IPS DF 4.7 (cell line): ENCODE measurements at regions not wholly inside any gene's neighbourhood (a gene's known extent, or its start where the extent isn't known, plus 50 kb on each side); places are given as distances from the start of the nearest gene placed in this dataset.

Experiments
- DNase-seq: peaks from one replicate; pipeline ENCODE4 v3.0.0-alpha.2; 2013; ENCODE audit warnings: low spot score; ENCODE audit errors: extremely low read depth

- DNase-seq, result no peak
Measured at GRCh38 chr3:84439476-84439875, 519.3 kb upstream of the CADM2 start.

GRCh38 chr3:84440291-84440690 lies 518.5 kb upstream of the CADM2 start:
- DNase-seq, result no peak

GRCh38 chr3:84442533-84442932 lies 516.3 kb upstream of the CADM2 start:
- DNase-seq, result no peak

- DNase-seq, result no peak
Measured at GRCh38 chr3:84444726-84445521, 513.9 kb upstream of the CADM2 start.

GRCh38 chr3:84487296-84487695 lies 471.5 kb upstream of the CADM2 start:
- DNase-seq, result no peak

GRCh38 chr3:84504761-84505160 lies 454.0 kb upstream of the CADM2 start:
- DNase-seq, result no peak

- DNase-seq, result no peak
Measured at GRCh38 chr3:84510007-84510406, 448.8 kb upstream of the CADM2 start.

- DNase-seq, result no peak
Measured at GRCh38 chr3:84522893-84523292, 435.9 kb upstream of the CADM2 start.

- DNase-seq, result no peak
Measured at GRCh38 chr3:84536916-84537315, 421.9 kb upstream of the CADM2 start.

- no peak for DNase-seq
Measured at GRCh38 chr3:84538597-84538996, 420.2 kb upstream of the CADM2 start.

GRCh38 chr3:84547207-84547606 lies 411.6 kb upstream of the CADM2 start:
- DNase-seq, result no peak

GRCh38 chr3:84547971-84548970 lies 410.5 kb upstream of the CADM2 start:
- DNase-seq, result peak; percentile 44

- DNase-seq, result no peak
Measured at GRCh38 chr3:84555629-84556028, 403.2 kb upstream of the CADM2 start.

GRCh38 chr3:84566256-84566655 lies 392.5 kb upstream of the CADM2 start:
- DNase-seq, result no peak

- DNase-seq, result no peak
Measured at GRCh38 chr3:84567796-84568195, 391.0 kb upstream of the CADM2 start.

GRCh38 chr3:84573962-84574361 lies 384.8 kb upstream of the CADM2 start:
- no peak for DNase-seq

- DNase-seq, result no peak
Measured at GRCh38 chr3:84586427-84586826, 372.4 kb upstream of the CADM2 start.

- DNase-seq, result no peak
Measured at GRCh38 chr3:84600703-84601225, 358.0 kb upstream of the CADM2 start.

- no peak for DNase-seq
Measured at GRCh38 chr3:84601303-84601702, 357.5 kb upstream of the CADM2 start.

GRCh38 chr3:84621823-84622222 lies 337.0 kb upstream of the CADM2 start:
- DNase-seq, result no peak

- no peak for DNase-seq
Measured at GRCh38 chr3:84634668-84635067, 324.1 kb upstream of the CADM2 start.

- DNase-seq, result no peak
Measured at GRCh38 chr3:84637272-84637671, 321.5 kb upstream of the CADM2 start.
